ENCODE measurements at regions not wholly inside any gene's neighbourhood (a gene's known extent, or its start where the extent isn't known, plus 50 kb on each side); places are given as distances from the start of the nearest gene placed in this dataset.

- no peak overlapping the region for H3K27ac ChIP-seq
- H4K20me1 ChIP-seq (ENCODE audit: insufficient read depth): no peaks in the 10 kb centered on the region
- H3K4me1 ChIP-seq (ENCODE audit: low read depth, poor library complexity, severe bottlenecking): no peaks in the 10 kb centered on the region
- no peaks in the 10 kb centered on the region for H3K36me3 ChIP-seq (ENCODE audit: insufficient read depth)
- H3K4me2 ChIP-seq: no peak overlapping the region
- H3K4me3 ChIP-seq (IDR thresholded peaks at IDR 0.05; ENCODE audit: insufficient read depth, low read depth, low read length): no peak overlapping the region
- no peak overlapping the region for H3K9ac ChIP-seq
- H3K27me3 ChIP-seq (ENCODE audit: insufficient read depth, low read depth): no peaks in the 10 kb centered on the region
- no peak for TF ChIP-seq CTCF (conservative IDR thresholded peaks at IDR 0.05; ENCODE audit: low read depth, low read length)
- H3K79me2 ChIP-seq (ENCODE audit: insufficient read depth, low read depth): no peaks in the 10 kb centered on the region
- H2AFZ ChIP-seq (ENCODE audit: low read depth): no peak overlapping the region
Measured at GRCh38 chr14:87349921-87350320, 643.1 kb downstream of the GALC start.

GRCh38 chr14:87343652-87344051, 649.3 kb downstream of the GALC start:
- H3K4me2 ChIP-seq: no peak overlapping the region
- H3K79me2 ChIP-seq (ENCODE audit: insufficient read depth, low read depth): no peaks in the 10 kb centered on the region
- H2AFZ ChIP-seq (ENCODE audit: low read depth): no peak overlapping the region
- H3K27me3 ChIP-seq (ENCODE audit: insufficient read depth, low read depth): no peaks in the 10 kb centered on the region
- H3K27ac ChIP-seq: no peak overlapping the region
- H4K20me1 ChIP-seq (ENCODE audit: insufficient read depth): no peaks in the 10 kb centered on the region
- no peaks in the 10 kb centered on the region for H3K36me3 ChIP-seq (ENCODE audit: insufficient read depth)
- H3K4me1 ChIP-seq (ENCODE audit: low read depth, poor library complexity, severe bottlenecking): no peaks in the 10 kb centered on the region
- TF ChIP-seq CTCF (conservative IDR thresholded peaks at IDR 0.05; ENCODE audit: low read depth, low read length): no peak
- H3K9ac ChIP-seq: no peak overlapping the region
- no peak overlapping the region for H3K4me3 ChIP-seq (IDR thresholded peaks at IDR 0.05; ENCODE audit: insufficient read depth, low read depth, low read length)

DNA sequence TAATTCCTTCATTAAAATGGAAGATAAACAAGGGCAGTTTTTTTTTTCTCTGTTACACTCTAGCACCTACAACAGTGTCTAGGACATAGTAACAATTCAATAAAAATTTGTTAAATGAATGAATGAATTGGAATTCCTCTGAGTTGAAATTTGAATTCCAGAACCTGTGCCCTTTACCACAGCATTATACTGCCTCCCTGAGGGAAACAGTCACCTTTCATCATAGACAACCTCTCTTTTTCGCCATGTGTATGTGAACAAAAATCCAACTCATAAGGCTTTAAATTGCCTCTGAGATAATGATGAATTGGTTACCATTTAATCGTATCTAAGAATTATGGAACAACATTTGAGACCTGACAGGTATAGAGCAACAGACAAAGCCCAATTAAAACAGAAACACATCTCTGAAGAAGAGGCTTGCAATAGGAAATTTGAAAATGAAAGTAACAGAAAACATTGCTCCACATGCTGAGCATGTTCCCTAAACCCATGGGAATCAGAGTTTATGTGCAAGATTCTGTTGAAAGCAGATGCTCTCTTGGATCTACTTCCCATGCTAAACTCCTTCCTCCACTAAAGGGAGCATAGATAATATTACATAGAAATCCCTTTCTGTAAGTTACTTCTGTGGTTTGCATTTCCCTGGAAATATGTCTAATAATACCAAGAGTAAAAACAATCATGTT, 657.8 kb downstream of the GALC start:
- Histone ChIP-seq H4K20me1 (ENCODE audit: insufficient read depth) (no peaks in the 10 kb centered on the region), H3K4me2 (no peak overlapping the region), H2AFZ (ENCODE audit: low read depth) (no peak overlapping the region), H3K4me1 (ENCODE audit: low read depth, poor library complexity, severe bottlenecking) (no peaks in the 10 kb centered on the region), H3K9ac (no peak overlapping the region), H3K36me3 (ENCODE audit: insufficient read depth) (no peaks in the 10 kb centered on the region), H3K27ac (no peak overlapping the region), H3K27me3 (ENCODE audit: insufficient read depth, low read depth) (no peaks in the 10 kb centered on the region), H3K4me3 (IDR thresholded peaks at IDR 0.05; ENCODE audit: insufficient read depth, low read depth, low read length) (no peak overlapping the region), H3K79me2 (ENCODE audit: insufficient read depth, low read depth) (no peaks in the 10 kb centered on the region)
- no peak for TF ChIP-seq CTCF (conservative IDR thresholded peaks at IDR 0.05; ENCODE audit: low read depth, low read length)

- Histone ChIP-seq H3K4me2 (no peak overlapping the region), H2AFZ (ENCODE audit: low read depth) (no peak overlapping the region), H3K36me3 (ENCODE audit: insufficient read depth) (no peaks in the 10 kb centered on the region), H3K4me3 (IDR thresholded peaks at IDR 0.05; ENCODE audit: insufficient read depth, low read depth, low read length) (no peak overlapping the region), H3K4me1 (ENCODE audit: low read depth, poor library complexity, severe bottlenecking) (no peaks in the 10 kb centered on the region), H3K79me2 (ENCODE audit: insufficient read depth, low read depth) (no peaks in the 10 kb centered on the region), H3K27ac (no peak overlapping the region), H3K27me3 (ENCODE audit: insufficient read depth, low read depth) (no peaks in the 10 kb centered on the region), H3K9ac (no peak overlapping the region), H4K20me1 (ENCODE audit: insufficient read depth) (no peaks in the 10 kb centered on the region)
- no peak for TF ChIP-seq CTCF (conservative IDR thresholded peaks at IDR 0.05; ENCODE audit: low read depth, low read length)
Measured at GRCh38 chr14:87331991-87332390, 661.0 kb downstream of the GALC start.

Measured in KMS-11 (cell line).